Tibial nerve (tissue), 4 donors: ENCODE measurements at regions not wholly inside any gene's neighbourhood (a gene's known extent, or its start where the extent isn't known, plus 50 kb on each side); places are given as distances from the start of the nearest gene placed in this dataset.

Experiments used
- DNase-seq, 2 donors: peaks; one replicate each; pipeline ENCODE4 v3.0.0-alpha.2; 2019; ENCODE audit warnings: low spot score in 2 of 2
- H3K27ac ChIP-seq, 4 donors: fragments of 200-600 bp; sonication (generic) in 3 of 4; one replicate each; pipeline ENCODE4 v1.5.1; 2017 to 2019; ENCODE audit warnings: mild to moderate bottlenecking in 1 of 4
- H3K27me3 ChIP-seq, 2 donors: fragments of 200-600 bp; sonication (generic) in 1 of 2; one replicate each; pipeline versions ENCODE4 v1.5.1 to v1.6.0; 2017 to 2019
- H3K36me3 ChIP-seq, 3 donors: fragments of 200-600 bp; sonication (generic); one replicate each; pipeline ENCODE4 v1.5.1; 2018 to 2019
- H3K4me1 ChIP-seq, 4 donors: fragments of 200-600 bp; sonication (generic) in 3 of 4; one replicate each; pipeline ENCODE4 v1.5.1; 2017 to 2019
- H3K4me3 ChIP-seq, 4 donors: fragments of 200-600 bp; sonication (generic) in 3 of 4; one replicate each; pipeline ENCODE4 v1.5.1; 2017 to 2019; ENCODE audit warnings: mild to moderate bottlenecking in 1 of 4, moderate library complexity in 1 of 4
- H3K9me3 ChIP-seq, 4 donors: fragments of 200-600 bp; sonication (generic) in 3 of 4; one replicate each; pipeline ENCODE4 v1.5.1; 2017 to 2019
- EP300 ChIP-seq, 2 donors: sonication (generic); formaldehyde crosslinking; IDR thresholded peaks; one replicate each; pipeline ENCODE4 v1.6.1; 2017; ENCODE audit warnings: antibody characterized with exemption in 2 of 2, mild to moderate bottlenecking in 1 of 2
- POLR2A ChIP-seq, 2 donors: fragments of 450-650 bp; IDR thresholded peaks; one replicate each; pipeline ENCODE4 v1.6.1; 2017; ENCODE audit warnings: antibody characterized with exemption in 2 of 2, mild to moderate bottlenecking in 2 of 2, moderate library complexity in 2 of 2
- WGBS, 2 donors: methylation state at CpG; one replicate each; pipeline ENCODE4 v1.1.5; 2018; 5-methylcytosine and 5-hydroxymethylcytosine counted together
- TF ChIP-seq, protein P1 (sequence below), 5 experiments: fragments of 200-600 bp in 3 of 5; fragments of 450-650 bp in 2 of 5; sonication (generic) in 3 of 5; IDR thresholded peaks; one replicate each; pipeline ENCODE4 v1.5.1; 2016 to 2019; ENCODE audit warnings: antibody characterized with exemption in 5 of 5, mild to moderate bottlenecking in 3 of 5, moderate library complexity in 2 of 5

DNA sequence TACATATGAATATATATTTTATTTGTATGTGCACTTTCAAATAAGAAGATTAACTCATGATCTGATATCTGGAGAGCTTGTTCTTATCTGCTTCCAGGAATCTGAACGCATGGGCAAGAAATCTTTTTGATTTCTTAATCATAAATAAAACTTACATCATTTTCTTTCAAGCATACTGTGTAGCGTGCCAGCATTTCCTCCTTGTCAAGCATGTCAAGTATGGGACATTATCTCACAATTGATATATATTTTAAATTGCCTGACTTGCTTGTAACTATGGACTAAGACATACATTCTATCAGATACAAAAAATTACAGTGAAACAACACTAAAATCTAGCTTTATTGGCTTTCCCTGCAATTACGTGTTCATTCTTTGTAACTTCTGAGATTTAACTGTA, 1128.2 kb downstream of the PLA2G4A start:
- Histone ChIP-seq H3K4me3 (no peak overlapping the region), H3K36me3 (no peaks in the 10 kb centered on the region), H3K27ac (no peak overlapping the region), H3K9me3 (peaks cover 0 to 15% (median 0%) of the 10 kb centered on the region in 4 donors), H3K4me1 (no peaks in the 10 kb centered on the region), H3K27me3 (no peaks in the 10 kb centered on the region)
- TF ChIP-seq POLR2A (IDR thresholded peaks at IDR 0.05), result no peak
- TF ChIP-seq EP300 (IDR thresholded peaks at IDR 0.05), result no peak
- WGBS, 2 donors, result 76 to 78% methylated on average over 3 of the region's 3 CpGs
- DNase-seq, result no peak

DNA sequence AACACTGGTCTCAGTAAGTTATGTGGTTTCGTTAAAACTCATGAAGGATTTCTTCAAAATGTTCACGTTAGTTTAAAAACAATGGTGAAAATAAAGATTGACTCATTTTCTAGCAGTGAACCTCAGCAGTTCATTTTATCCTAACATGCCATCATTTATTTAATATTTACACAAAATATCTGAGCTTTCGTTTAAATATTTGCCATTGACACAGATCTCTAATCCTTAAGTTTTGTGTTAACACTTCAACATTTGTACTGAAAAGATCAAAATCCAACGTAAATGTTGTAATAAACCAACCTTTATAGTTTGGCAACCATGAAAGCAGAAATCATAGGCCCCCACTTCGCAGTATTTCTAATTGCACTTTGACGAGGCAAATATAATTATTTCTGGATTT, 1129.5 kb downstream of the PLA2G4A start:
- Histone ChIP-seq H3K27me3 (no peaks in the 10 kb centered on the region), H3K36me3 (no peaks in the 10 kb centered on the region), H3K4me1 (no peaks in the 10 kb centered on the region), H3K4me3 (no peak overlapping the region), H3K9me3 (peaks cover 0 to 6% (median 0%) of the 10 kb centered on the region in 4 donors), H3K27ac (no peak overlapping the region)
- TF ChIP-seq, protein P1, sequence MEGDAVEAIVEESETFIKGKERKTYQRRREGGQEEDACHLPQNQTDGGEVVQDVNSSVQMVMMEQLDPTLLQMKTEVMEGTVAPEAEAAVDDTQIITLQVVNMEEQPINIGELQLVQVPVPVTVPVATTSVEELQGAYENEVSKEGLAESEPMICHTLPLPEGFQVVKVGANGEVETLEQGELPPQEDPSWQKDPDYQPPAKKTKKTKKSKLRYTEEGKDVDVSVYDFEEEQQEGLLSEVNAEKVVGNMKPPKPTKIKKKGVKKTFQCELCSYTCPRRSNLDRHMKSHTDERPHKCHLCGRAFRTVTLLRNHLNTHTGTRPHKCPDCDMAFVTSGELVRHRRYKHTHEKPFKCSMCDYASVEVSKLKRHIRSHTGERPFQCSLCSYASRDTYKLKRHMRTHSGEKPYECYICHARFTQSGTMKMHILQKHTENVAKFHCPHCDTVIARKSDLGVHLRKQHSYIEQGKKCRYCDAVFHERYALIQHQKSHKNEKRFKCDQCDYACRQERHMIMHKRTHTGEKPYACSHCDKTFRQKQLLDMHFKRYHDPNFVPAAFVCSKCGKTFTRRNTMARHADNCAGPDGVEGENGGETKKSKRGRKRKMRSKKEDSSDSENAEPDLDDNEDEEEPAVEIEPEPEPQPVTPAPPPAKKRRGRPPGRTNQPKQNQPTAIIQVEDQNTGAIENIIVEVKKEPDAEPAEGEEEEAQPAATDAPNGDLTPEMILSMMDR (IDR thresholded peaks at IDR 0.05), result no peak
- TF ChIP-seq POLR2A (IDR thresholded peaks at IDR 0.05) (no peak), EP300 (IDR thresholded peaks at IDR 0.05) (no peak)
- 95% methylated on average over 6 of the region's 6 CpGs for WGBS, 2 donors
- no peak for DNase-seq

DNA sequence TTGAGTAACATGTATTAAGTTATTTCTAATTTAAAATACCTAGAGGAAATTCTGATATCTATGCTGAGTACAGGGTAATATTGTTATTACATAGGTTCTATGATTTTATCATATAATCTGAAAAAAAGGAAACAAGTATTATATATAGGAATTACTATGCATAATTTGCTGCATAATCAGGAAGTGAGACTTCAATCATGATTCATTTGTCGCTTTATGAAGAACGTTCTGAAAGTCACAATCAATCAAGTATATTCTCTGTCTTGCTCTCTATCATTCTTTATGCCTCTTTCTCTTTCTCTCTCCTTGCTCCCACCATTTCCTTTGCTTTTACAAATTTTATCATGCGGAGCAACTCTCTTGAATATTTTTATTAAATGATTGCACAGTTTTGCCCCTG, 1130.3 kb downstream of the PLA2G4A start:
- TF ChIP-seq POLR2A (IDR thresholded peaks at IDR 0.05) (no peak), EP300 (IDR thresholded peaks at IDR 0.05) (no peak)
- TF ChIP-seq, protein P1 (IDR thresholded peaks at IDR 0.05), result no peak
- Histone ChIP-seq H3K4me1 (no peaks in the 10 kb centered on the region), H3K4me3 (no peak overlapping the region), H3K27me3 (no peaks in the 10 kb centered on the region), H3K9me3 (no peaks in the 10 kb centered on the region), H3K27ac (no peak overlapping the region), H3K36me3 (no peaks in the 10 kb centered on the region)
- DNase-seq, result no peak
- WGBS, 2 donors, result 79 to 85% methylated on average over 3 of the region's 3 CpGs

DNA sequence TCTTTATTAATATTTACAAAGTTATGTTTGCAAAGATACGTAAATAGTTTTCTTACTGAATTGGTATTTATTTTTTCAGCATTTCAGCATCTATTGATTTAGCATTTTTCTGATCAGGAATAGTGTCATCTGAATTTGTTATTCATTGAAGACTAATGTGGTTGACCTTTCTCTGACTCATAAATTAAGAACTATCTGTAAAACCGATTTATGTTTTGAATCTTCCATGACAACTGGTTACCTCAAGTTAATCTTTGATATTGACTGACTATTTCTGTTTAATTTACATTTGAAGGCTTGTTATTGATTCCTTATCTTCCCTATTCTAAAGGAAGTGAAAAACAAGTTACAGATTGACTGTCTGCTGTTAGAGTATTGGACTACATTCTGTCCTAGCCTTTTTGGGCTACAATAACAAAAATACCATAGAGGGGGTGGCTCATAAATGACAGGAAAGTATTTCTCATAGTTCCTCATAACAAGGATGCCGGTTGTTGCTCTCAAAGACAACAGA, 1131.4 kb downstream of the PLA2G4A start:
- H3K4me1 ChIP-seq, result no peaks in the 10 kb centered on the region
- no peaks in the 10 kb centered on the region for H3K36me3 ChIP-seq
- H3K9me3 ChIP-seq, result no peaks in the 10 kb centered on the region
- H3K27ac ChIP-seq, result no peak overlapping the region
- no peak for TF ChIP-seq POLR2A (IDR thresholded peaks at IDR 0.05)
- TF ChIP-seq, protein P1 (IDR thresholded peaks at IDR 0.05), result no peak
- TF ChIP-seq EP300 (IDR thresholded peaks at IDR 0.05), result no peak
- no peak overlapping the region for H3K4me3 ChIP-seq
- DNase-seq, result no peak
- no peaks in the 10 kb centered on the region for H3K27me3 ChIP-seq
- WGBS, 2 donors, result 87 to 92% methylated on average over 3 of the region's 3 CpGs

DNA sequence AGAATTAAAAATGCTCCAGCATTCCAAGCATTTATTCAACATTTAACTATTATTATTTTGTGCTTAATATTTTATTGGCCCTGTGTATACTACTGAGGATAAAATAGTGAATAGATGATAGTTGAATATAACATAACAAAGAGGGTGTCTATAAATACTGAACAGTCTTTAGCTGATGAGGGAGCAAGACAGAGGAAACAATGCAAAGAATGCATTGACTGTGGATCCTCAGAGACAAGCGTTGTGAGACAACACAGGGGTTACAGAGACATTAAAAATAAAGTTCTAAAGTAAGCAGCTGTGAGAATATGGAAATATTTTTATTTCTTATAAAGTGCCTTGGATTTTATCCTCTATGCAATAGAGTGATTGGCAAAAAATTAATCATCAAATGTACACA, 1133.1 kb downstream of the PLA2G4A start:
- no peaks in the 10 kb centered on the region for H3K36me3 ChIP-seq
- 8 to 17% methylated on average over 1 of the region's 1 CpG for WGBS, 2 donors

More for the DNA sequence above, 1133.1 kb downstream of the PLA2G4A start:
- Histone ChIP-seq H3K27me3 (no peaks in the 10 kb centered on the region), H3K4me1 (no peaks in the 10 kb centered on the region), H3K27ac (no peak overlapping the region), H3K9me3 (no peaks in the 10 kb centered on the region), H3K4me3 (no peak overlapping the region)
- TF ChIP-seq, protein P1 (IDR thresholded peaks at IDR 0.05), result no peak
- TF ChIP-seq POLR2A (IDR thresholded peaks at IDR 0.05) (no peak), EP300 (IDR thresholded peaks at IDR 0.05) (no peak)
- DNase-seq, result no peak
